HG03558 (cell line): ENCODE measurements at regions not wholly inside any gene's neighbourhood (a gene's known extent, or its start where the extent isn't known, plus 50 kb on each side); places are given as distances from the start of the nearest gene placed in this dataset.
"Not testable (repeated sequence)": the region's sequence is repeated elsewhere in the genome, so short reads cannot be mapped to it uniquely, and the experiment has no call there.

Experiments
- ATAC-seq: cut with Tn5 transposase; IDR thresholded peaks from one replicate; pipeline ENCODE4 v1.9.1; 2021; ENCODE audit warnings: moderate number of reproducible peaks; ENCODE audit not compliant: unreplicated experiment; ENCODE audit errors: extremely low read depth

DNA sequence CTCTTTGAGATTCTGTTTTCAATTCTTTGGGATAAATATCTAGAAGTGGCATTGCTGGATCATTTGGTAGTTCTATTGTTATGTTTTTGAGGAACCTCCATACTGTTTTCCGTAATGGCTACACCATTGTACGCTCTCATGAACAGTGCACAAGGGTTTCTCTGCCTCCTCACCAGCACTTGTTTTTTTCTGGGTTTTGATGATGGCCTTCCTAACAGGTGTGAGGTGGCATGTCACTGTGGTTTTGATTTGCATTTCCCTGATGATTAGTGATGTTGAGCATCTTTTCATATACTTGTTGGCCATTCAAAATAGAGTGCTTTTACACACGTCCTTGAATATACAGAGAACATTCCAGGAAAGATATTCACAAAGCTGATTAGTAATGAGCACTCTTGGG, 86.8 kb upstream of the ADORA2B start:
- ATAC-seq, result not testable (repeated sequence)

DNA sequence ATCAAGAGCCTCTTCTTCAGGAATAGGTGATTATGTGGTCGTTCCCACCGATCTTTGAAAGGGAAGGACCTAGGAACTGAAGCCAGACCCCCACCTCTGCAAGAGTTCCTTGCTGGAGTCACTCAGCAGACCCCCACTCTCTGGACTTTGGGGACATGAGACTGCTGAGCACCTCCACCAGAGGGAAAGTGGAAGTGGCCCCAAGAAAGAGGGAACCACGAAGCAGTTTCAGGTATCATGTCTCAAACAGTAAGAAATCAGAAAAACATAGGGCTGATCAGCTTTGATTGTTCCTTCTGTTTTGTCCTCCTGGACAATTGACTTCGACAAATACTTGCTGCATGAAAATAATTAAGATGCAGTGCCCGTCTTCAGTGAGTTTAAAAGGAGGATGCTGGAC, 84.2 kb upstream of the ADORA2B start:
- ATAC-seq, result not testable (repeated sequence)

DNA sequence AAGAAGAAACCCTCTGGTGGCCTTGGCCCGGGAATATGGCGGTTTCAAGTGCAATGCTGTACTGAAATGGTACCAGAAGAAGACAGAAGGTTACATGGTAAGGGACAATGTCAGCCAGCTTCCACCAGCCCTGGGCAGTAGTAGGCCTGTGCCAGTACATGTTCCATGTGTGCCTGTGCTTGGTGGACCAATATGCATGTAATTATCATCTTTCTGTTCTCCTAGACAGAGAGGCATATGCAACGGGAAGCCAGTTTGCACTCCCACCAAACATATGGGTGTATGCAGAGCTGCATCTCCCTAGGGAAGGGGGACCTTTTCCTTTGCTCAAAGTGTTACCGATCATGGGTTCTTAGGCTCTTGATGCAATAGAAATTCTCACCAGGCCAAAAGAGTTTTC, 80.9 kb upstream of the ADORA2B start:
- ATAC-seq, result not testable (repeated sequence)

DNA sequence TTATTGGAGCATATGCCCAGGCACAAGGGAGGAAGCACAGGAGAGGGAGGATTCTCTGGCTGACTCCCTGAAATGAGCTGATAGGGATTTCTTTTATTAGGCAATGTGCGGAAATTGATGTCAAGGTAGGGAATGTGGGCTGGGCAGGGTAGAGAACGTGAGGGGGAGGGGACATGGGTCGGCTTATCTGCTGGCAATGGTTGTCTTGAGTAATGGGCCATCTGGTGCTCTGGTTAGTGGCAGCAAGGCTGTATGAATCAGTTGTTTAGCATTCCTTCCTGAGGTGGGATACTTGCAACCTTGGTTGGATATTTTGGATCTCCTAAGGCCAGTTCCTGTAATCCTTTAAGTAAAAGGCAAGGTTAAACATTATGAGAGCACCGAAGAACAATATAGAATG, 80.5 kb upstream of the ADORA2B start:
- not testable (repeated sequence) for ATAC-seq

DNA sequence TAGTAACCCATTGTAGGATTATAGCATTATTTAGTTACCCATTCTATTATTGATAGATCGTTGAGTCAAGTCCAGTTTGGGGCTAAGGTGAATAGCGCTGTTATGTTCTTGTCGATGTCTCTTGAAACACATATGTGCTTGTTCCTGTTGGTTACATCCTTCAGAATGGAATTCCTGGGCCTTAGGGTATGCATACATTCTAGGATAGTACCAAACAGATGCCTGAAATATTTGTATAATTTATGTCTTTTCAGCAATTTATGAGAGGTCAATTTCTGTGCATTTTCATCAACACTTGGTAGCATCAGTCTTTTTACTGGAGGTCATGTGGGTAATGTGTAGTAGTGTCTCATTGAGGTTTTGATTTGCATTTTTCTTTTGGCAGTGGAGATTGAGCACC, 78.9 kb upstream of the ADORA2B start:
- not testable (repeated sequence) for ATAC-seq

DNA sequence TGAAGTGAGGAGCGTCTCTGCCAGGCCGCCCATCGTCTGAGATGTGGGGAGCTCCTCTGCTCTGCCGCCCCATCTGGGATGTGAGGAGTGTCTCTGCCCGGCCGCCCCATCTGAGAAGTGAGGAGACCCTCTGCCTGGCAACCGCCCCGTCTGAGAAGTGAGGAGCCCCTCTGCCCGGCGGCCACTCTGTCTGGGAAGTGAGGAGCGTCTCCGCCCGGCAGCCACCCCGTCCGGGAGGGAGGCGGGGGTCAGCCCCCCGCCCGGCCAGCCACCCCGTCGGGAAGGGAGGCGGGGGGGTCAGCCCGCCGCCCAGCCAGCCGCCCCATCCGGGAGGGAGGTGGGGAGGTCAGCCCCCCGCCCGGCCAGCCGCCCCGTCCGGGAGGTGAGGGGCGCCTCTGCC, 77.6 kb upstream of the ADORA2B start:
- ATAC-seq, result not testable (repeated sequence)

DNA sequence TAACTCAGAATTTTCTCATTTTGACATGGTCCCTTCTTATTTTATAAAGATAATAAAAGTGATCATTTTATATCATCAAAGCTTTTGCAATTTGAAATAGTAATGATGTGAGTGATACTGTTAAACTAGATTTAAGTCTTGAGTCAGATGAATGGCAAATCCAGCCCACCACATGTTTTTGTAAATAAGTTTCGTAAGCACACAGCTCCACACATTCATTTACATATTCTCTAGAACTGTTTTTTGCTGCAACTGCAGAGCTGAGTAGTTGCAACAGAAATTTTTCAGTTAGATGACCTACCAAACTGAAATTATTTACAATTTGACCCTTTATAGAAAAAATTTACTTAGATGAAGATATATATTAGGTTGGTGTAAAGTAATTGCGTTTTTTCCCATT, 75.1 kb upstream of the ADORA2B start:
- not testable (repeated sequence) for ATAC-seq

DNA sequence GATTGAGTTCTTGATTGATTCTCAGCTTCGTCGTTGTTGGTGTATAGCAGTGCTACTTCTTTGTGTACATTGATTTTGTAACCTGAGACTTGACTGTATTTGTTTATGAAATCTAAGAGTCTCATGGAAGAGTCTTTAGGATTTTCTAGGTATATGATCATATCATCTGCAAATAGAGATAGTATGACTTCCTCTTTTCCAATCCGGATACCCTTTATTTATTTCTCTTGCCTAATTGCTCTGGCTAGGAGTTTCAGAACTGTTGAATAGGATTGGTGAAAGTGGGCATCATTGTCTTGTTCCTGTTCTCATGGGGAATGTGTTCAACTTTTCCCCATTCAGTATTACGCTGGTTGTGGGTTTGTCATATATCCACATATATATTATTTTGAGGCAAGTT, 72.3 kb upstream of the ADORA2B start:
- not testable (repeated sequence) for ATAC-seq

DNA sequence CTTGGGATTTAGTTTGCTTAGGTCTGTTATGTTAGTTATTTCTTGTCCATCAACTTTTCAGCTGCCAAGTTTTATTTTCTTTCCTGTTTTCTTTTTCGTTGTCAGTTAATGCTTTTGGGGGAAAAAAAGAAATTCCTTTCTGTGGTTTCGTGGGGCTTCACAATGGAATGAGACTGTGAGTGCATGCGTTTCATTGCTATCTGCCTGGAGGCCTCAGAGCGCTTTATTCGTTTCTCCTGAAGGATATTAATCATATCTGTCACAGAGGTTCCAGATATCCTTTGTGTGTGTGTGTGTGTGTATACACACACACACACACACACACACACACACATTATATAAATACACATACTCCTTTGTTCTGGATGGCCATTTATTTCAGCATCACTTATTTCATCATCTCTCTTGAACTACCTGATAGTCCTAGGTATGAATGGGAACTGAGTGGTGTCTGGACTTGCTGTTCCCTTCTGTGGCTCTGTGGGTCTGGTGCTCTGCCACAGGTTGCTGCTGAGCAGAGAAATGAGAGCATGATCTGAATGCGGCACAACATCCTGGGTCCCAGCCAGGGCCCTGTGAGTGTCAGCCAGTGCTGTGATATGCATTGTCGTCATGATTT, 66.9 kb upstream of the ADORA2B start:
- ATAC-seq, result not testable (repeated sequence)

DNA sequence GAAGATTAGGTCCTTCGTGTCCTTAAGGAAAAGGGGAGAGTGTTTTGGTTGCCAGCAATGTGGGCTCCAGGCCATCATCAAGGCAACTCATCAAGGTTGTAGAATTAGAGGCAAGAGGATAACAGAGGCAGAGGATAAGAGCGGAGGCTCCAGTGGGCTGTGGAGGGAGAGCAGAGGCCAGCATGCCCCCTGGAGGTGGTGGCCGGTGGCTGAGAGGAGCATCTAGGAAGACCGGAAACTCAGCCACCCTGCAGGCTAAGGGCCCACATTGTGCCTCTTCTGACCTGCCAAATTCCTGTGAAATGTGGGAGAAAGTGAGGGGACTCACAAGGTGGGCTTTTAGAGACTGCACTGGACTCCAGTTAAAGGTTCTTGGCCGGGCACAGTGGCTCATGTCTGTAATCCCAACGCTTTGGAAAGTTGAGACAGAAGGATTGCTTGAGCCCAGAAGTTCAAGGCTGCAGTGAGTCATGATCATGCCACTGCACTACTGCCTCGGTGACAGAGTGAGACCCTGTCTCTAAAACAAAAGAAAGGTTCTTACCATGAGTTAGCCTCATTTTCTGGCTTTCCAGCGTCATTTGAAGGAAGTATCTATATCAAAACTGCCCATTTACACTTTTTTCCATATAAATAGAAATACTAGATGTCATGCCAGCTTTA, 62.7 kb upstream of the ADORA2B start:
- no peak for ATAC-seq

DNA sequence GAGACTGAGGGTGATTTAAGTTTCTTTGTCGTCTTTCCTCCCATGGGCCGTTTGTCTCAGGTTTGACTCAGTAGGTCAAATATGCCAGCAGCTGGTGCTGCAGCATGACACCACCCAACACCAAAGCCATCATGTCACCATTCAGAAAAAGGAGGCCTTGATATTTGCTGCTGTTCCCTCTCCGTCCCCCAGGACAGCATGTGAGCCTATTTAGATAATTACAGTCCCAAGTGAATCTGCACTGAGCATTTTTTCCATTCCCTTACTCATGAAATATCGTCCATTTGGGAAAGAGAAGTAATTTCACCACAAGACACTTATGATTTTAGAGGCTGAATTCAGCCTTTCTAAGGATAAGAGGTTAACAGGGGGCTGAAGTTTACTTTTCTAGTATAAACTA, 62.2 kb upstream of the ADORA2B start:
- no peak for ATAC-seq

DNA sequence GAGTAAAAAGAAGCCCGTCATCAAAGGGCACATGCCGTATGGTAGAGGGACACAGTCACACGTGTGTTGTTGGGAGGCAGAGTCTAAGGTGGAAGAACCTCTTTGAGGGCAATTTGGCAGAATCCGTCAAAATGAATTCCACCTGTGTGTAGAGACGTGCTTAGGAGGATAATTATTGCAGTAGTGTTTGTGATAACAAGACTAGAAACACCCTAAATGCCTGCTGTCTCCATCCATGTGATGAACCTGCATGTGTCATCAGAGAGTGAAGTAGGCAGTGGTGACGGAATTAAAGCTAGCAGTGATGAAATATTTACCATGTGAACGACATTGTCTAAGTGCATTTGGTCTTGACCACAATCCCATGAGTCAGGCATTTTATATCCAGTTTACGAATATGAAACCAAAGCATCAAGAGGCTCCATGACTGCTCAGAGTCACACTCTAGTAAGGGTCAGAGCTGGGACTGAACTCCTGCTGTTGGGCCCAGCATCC, 61.3 kb upstream of the ADORA2B start:
- no peak for ATAC-seq

DNA sequence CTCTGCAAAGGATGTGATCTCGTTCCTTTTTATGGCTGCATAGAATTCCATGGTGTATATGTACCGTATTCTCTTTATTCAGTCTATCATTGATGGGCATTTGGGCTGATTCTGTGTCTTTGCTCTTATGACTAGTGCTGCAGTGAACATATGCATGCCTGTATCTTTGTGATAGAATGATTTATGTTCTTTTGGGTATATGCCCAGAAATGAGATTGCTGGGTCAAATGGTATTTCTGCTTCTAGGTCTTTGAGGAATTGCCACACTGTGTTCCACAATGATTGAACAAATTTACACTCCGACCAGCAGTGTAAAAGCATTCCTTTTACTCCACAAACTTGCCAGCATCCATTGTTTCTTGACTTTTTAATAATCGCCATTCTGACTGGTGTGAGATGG, 60.2 kb upstream of the ADORA2B start:
- ATAC-seq, result no peak

DNA sequence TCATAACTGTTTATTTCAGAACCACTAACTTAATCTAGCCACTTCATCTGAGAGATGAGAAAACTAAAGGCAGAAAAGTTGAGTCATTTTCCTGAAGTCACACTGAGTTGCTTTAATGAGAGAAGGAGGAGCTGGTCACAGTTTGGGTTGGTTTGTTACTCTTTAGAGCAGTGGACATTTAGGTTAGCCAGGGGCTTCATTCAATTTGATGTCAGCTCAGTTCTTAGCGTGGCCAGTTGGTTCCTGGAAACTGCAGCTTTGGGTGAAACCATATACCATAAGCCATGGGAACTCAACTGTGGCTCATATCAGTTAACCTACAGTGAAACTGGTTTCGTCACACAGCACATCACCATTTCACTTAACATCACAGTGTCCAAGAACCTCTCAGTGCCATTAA, 59.2 kb upstream of the ADORA2B start:
- ATAC-seq, result no peak

DNA sequence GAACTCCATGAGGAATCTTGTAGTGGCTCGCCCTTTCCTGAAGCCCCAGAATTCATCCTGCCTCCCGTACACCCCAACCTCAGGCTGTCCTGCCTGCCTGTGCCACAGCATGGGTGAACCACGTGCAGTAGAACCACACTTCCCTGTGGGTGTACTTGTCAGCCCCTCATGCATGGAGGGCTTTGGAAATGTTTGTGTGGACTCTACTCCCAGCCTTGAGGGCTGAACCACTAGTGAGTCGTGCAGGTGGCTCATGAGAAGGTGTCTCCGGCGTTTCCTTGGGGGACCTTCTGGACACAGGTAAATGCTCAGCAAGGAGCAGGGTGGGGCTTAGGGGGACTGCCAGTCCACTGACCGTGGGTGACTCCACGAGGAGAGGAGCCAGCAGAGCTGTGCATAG, 58.7 kb upstream of the ADORA2B start:
- ATAC-seq, result no peak

DNA sequence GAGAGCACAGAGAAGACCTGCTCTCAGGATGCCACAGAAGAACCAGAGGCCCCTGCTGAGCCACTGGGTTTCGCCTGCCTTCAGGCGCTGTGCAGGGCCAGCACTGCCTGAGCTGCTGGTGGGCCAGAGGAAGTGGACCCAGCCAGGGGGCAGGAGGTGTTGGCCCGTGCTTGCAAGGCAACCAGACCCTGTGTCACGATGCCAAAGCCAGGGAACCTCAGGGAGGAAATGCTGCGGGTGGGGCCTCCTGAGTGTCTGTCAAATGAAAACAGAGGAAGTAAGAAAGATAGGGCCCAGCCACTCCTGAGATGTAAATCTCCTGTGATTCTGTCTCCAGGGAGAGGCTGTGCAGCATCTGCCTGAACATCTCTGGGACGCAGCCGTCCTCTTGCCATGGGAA, 58.1 kb upstream of the ADORA2B start:
- no peak for ATAC-seq

DNA sequence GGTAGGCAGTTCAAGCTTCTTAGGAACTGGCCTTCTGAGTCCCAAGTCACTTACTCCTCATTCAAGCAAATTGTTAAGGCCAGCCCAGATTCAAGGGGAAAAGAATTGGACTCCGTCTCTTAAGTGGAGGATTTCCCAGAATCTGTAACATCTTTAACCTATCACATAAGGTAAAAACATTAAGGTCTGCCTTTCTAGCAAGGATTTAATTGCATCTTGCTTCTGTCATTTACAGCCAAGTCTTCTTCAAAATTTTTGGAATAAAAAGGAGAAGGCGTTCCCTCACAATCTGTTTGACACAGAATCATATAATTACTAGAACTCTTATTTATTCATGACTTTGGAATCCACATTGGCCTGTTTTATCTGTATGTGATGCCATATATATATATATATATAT, 56.5 kb upstream of the ADORA2B start:
- ATAC-seq, result no peak

DNA sequence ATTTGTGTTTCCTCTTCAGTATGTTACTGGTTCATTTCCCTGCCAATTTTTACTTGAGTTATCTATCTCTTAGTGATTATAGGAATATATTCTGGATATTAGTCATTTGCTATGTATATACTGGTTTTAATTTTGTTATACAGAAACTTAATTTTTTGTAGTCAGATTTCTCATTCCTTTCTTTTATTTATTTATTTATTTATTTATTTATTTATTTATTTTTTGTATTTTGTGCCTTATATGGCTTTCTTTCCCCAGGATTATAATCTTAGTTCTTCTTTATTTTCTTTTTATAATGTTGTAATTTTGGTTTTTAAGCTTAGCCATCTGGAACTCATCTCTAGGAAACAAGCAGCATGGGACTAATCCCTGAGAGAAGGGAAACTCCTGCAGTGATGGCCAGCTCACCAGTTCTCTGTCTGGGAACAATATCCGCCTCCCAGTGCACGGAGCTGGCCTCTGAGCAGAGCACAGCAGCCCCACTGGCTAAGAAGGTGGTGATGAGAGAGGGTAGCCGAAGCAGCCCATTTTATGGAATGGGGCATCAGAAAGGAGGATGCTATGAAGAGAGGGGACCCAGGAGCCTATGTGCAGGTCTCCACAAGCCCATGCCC, 54.5 kb upstream of the ADORA2B start:
- ATAC-seq, result no peak

DNA sequence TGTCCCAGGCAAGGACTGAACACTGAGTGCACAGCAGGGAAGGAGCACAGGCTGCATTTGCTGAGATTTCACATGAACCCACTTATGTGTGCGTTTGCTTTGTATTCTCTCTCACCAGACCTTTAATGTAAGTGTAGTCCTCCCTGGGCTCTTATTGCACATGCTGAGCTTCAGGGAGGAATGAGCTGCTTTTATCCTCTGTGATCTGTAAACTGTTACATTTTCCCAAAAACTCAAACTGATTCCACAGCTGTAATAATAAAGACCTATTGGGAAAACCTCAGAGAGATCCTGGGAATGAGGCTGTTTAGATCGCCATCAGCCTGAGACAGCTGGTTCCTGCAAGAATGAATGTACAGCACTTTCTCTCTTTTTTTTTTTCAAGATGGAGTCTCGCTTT, 53.6 kb upstream of the ADORA2B start:
- no peak for ATAC-seq

DNA sequence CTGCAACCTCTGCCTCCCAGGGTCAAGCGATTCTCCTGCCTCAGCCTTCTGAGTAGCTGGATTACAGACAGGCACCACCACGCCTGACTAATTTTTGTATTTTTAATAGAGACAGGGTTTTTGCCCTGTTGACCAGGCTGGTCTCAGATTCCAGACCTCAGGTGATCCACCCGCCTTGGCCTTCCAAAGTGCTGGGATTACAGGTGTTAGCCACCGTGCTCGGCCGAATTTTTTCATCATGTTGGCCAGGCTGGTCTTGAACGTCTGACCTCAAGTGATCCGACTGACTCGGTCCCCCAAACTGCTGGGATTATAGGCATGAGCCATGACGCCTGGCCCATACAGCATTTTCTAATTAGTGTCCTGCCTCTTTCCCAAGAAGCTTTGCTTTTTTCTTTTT, 52.7 kb upstream of the ADORA2B start:
- ATAC-seq, result no peak

DNA sequence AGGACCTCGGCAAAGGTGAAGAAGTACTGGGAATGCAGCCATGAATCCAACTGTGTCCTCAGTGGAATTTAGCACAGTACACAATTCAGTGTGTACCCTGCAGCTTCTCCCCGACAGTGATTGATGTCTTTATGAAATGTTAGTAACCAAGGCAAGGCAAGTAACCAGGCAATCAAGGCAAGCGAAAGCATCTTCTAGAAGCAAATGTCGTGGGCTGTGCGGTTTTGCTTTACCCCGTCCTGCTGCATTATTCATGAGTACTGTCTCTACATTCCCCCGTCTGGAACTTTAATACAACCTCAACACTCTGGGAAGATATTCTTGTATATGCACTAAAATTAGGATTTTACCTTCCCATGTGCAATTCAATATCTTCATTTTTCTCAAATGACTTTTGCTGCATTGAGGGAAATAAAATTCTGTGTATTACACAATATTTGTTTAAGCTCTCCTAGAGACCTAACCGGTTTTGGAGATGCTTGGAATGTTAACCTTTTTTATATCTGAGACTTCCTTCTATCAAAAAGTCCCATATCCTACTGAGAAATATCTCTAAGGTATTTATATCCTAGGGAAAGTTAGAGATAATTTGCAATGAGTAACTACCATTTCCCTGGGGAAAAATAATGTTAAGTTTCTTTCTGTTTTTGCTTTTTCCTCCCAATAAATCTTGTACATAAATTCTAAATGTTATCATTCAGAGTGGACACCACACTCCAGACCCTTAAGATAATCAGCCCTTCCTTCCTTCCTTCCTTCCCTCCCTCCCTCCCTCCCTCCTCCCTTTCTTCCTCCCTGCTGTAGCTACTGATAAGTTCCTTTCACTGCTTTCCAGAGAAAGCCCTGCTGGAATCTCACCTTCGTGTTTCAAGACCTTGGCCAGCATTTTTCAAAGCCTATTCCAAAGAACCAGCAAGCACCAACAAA, 51.9 kb upstream of the ADORA2B start:
- ATAC-seq, result no peak
